H1 (cell line): ENCODE measurements at regions not wholly inside any gene's neighbourhood (a gene's known extent, or its start where the extent isn't known, plus 50 kb on each side); places are given as distances from the start of the nearest gene placed in this dataset.

ENCODE experiments used
- CTCF ChIA-PET: fragments of 300-600 bp; sonication (Branson Sonifier 250); formaldehyde crosslinking; loops from one replicate; lab custom pipeline; 2021; ENCODE audit not compliant: partially characterized antibody; lab: Charles Lee
- POLR2A ChIA-PET: fragments of 300-600 bp; sonication (Branson Sonifier 250); formaldehyde crosslinking; loops from one replicate; lab custom pipeline; 2021; ENCODE audit warnings: inconsistent platforms; ENCODE audit not compliant: partially characterized antibody; lab: Charles Lee
- DNase-seq, 2 experiments: peaks; one replicate each; pipeline versions ENCODE4 v3.0.0 to v3.0.0-alpha.2; 2010 to 2022; ENCODE audit warnings: low spot score in 2 of 2, low read depth in 1 of 2, mixed read lengths in 1 of 2
- FAIRE-seq: peaks from 2 replicates; lab custom pipeline; 2011; peaks lifted over from hg19 to GRCh38; lab: Jason Lieb, UNC
- H2AFZ ChIP-seq: 2 replicates; pipeline ENCODE4 v1.8.1; 2012; ENCODE audit warnings: low read length, inconsistent platforms
- H2AK5ac ChIP-seq: 2 replicates; pipeline ENCODE4 v1.6.1; 2013; ENCODE audit warnings: low read depth, low read length
- H2BK120ac ChIP-seq: replicated peaks from 2 replicates; pipeline ENCODE3; 2013; ENCODE audit warnings: low read depth, low read length, inconsistent platforms
- H2BK12ac ChIP-seq: 2 replicates; pipeline ENCODE4 v1.6.1; 2013; ENCODE audit warnings: low read depth, low read length
- H2BK15ac ChIP-seq: 2 replicates; pipeline ENCODE4 v1.6.1; 2013; ENCODE audit warnings: low read length
- H2BK20ac ChIP-seq: 2 replicates; pipeline ENCODE4 v1.6.1; 2013; ENCODE audit warnings: low read length
- H2BK5ac ChIP-seq: 2 replicates; pipeline ENCODE4 v1.6.1; 2013; ENCODE audit warnings: low read depth, low read length
- H3K14ac ChIP-seq: 2 replicates; pipeline ENCODE4 v1.6.1; 2013; ENCODE audit warnings: inconsistent platforms; ENCODE audit not compliant: insufficient read length
- H3K18ac ChIP-seq: 2 replicates; pipeline ENCODE4 v1.6.1; 2013; ENCODE audit warnings: low read length; ENCODE audit errors: extremely low read depth
- H3K23ac ChIP-seq: 2 replicates; pipeline ENCODE4 v1.6.1; 2013; ENCODE audit warnings: inconsistent platforms; ENCODE audit not compliant: insufficient read length
- H3K23me2 ChIP-seq: 2 replicates; pipeline ENCODE4 v1.6.1; 2013; ENCODE audit warnings: low read depth, low read length
- H3K27ac ChIP-seq: 2 replicates; pipeline ENCODE4 v1.6.1; 2011; ENCODE audit warnings: low read depth, low read length, inconsistent platforms
- H3K27me3 ChIP-seq, 4 experiments: replicated peaks in 1 of 4; 1 replicate in 1 of 4; 2 replicates in 3 of 4; pipeline versions ENCODE4 v1.6.1 to v1.8.1; 2011 to 2013; ENCODE audit warnings: low read length in 3 of 4, mild to moderate bottlenecking in 3 of 4, inconsistent platforms in 2 of 4, mixed read lengths in 2 of 4, moderate library complexity in 1 of 4; ENCODE audit not compliant: control insufficient read depth in 3 of 4, insufficient read depth in 3 of 4; ENCODE audit errors: extremely low read depth in 1 of 4
- H3K36me3 ChIP-seq, 4 experiments: 2 replicates each; pipeline versions ENCODE4 v1.6.1 to v1.8.1; 2011 to 2013; ENCODE audit warnings: mild to moderate bottlenecking in 4 of 4, low read length in 3 of 4, moderate library complexity in 2 of 4, control low read depth in 1 of 4, inconsistent platforms in 1 of 4; ENCODE audit not compliant: insufficient read depth in 4 of 4, control insufficient read depth in 2 of 4
- H3K4ac ChIP-seq: replicated peaks from 2 replicates; pipeline ENCODE3; 2013; ENCODE audit warnings: low read length, low read depth, mixed read lengths, inconsistent platforms; ENCODE audit not compliant: insufficient read length
- H3K4me1 ChIP-seq, 4 experiments: replicated peaks in 1 of 4; 1 replicate in 1 of 4; 2 replicates in 3 of 4; pipeline versions ENCODE4 v1.6.1 to v1.8.1; 2011 to 2013; ENCODE audit warnings: low read length in 3 of 4, inconsistent platforms in 2 of 4, mixed read lengths in 1 of 4; ENCODE audit not compliant: insufficient read depth in 4 of 4, control insufficient read depth in 3 of 4
- H3K4me2 ChIP-seq, 2 experiments: 2 replicates each; pipeline versions ENCODE4 v1.6.1 to v1.8.1; 2011 to 2013; ENCODE audit warnings: low read depth in 2 of 2, low read length in 2 of 2, control low read depth in 1 of 2, inconsistent platforms in 1 of 2, mild to moderate bottlenecking in 1 of 2; ENCODE audit not compliant: insufficient read depth in 1 of 2
- H3K4me3 ChIP-seq, 4 experiments: fragments of 200-600, 300-600 bp in 1 of 4; sonication (generic), shearing (Covaris generic), sonication (Bioruptor Twin) in 1 of 4; 2 replicates each; pipeline versions ENCODE4 v1.5.1 to v1.8.1; 2011 to 2016; ENCODE audit warnings: low read length in 4 of 4, low read depth in 3 of 4, control low read depth in 2 of 4, inconsistent platforms in 2 of 4, mild to moderate bottlenecking in 2 of 4, mixed read lengths in 1 of 4, moderate library complexity in 1 of 4; ENCODE audit not compliant: insufficient read depth in 2 of 4; ENCODE audit errors: extremely low read depth in 1 of 4
- H3K56ac ChIP-seq: replicated peaks from 2 replicates; pipeline ENCODE3; 2013; ENCODE audit warnings: low read depth, mild to moderate bottlenecking, mixed read lengths, low read length, inconsistent platforms; ENCODE audit not compliant: insufficient read length
- H3K79me1 ChIP-seq: 2 replicates; pipeline ENCODE4 v1.6.1; 2013; ENCODE audit warnings: low read depth, low read length, control low read depth
- H3K79me2 ChIP-seq, 2 experiments: 2 replicates each; pipeline versions ENCODE4 v1.6.1 to v1.8.1; 2012 to 2013; ENCODE audit warnings: low read length in 2 of 2, mild to moderate bottlenecking in 2 of 2, inconsistent platforms in 1 of 2; ENCODE audit not compliant: insufficient read depth in 2 of 2, control insufficient read depth in 1 of 2
- H3K9ac ChIP-seq, 4 experiments: replicated peaks in 1 of 4; 1 replicate in 1 of 4; 2 replicates in 3 of 4; pipeline versions ENCODE4 v1.6.1 to v1.8.1; 2011 to 2013; ENCODE audit warnings: low read depth in 3 of 4, low read length in 3 of 4, control low read depth in 2 of 4, mild to moderate bottlenecking in 2 of 4, moderate library complexity in 2 of 4, inconsistent platforms in 1 of 4; ENCODE audit errors: extremely low read depth in 1 of 4
- H3K9me3 ChIP-seq, 2 experiments: 2 replicates each; pipeline versions ENCODE4 v1.6.1 to v1.8.1; 2012 to 2013; ENCODE audit warnings: mild to moderate bottlenecking in 2 of 2, moderate library complexity in 2 of 2, control low read depth in 1 of 2, inconsistent platforms in 1 of 2, low read depth in 1 of 2, low read length in 1 of 2, mixed read lengths in 1 of 2; ENCODE audit not compliant: insufficient read depth in 2 of 2
- H4K20me1 ChIP-seq, 2 experiments: replicated peaks in 1 of 2; 2 replicates each; pipeline versions ENCODE3 to v1.8.1; 2011 to 2013; ENCODE audit warnings: inconsistent platforms in 2 of 2, low read length in 2 of 2, mild to moderate bottlenecking in 1 of 2; ENCODE audit not compliant: insufficient read depth in 2 of 2, control insufficient read depth in 1 of 2
- H4K5ac ChIP-seq: 2 replicates; pipeline ENCODE4 v1.6.1; 2013; ENCODE audit warnings: low read length, low read depth, mixed read lengths, inconsistent platforms; ENCODE audit not compliant: insufficient read length
- H4K8ac ChIP-seq: 2 replicates; pipeline ENCODE4 v1.8.0; 2013; ENCODE audit warnings: mild to moderate bottlenecking, moderate library complexity, low read length, inconsistent platforms; ENCODE audit not compliant: insufficient read depth; ENCODE audit errors: extremely low read depth
- H4K91ac ChIP-seq: replicated peaks from 2 replicates; pipeline ENCODE3; 2013; ENCODE audit warnings: low read length, mixed read lengths, inconsistent platforms; ENCODE audit not compliant: insufficient read length
- BCL11A ChIP-seq, 2 experiments: IDR thresholded peaks; one replicate each; pipeline ENCODE4 v1.6.1; 2011; ENCODE audit warnings: low read depth in 2 of 2, low read length in 2 of 2, mild to moderate bottlenecking in 2 of 2
- CHD1 ChIP-seq: IDR thresholded peaks from 2 replicates; pipeline ENCODE4 v1.6.1; 2012; ENCODE audit warnings: low read depth, low read length, improper control_type of control experiment
- GABPA ChIP-seq: IDR thresholded peaks from 2 replicates; pipeline ENCODE4 v1.6.1; 2011; ENCODE audit warnings: mild to moderate bottlenecking, low read length, moderate library complexity, borderline replicate concordance; ENCODE audit not compliant: insufficient read depth
- GTF2F1 ChIP-seq: IDR thresholded peaks from 2 replicates; pipeline ENCODE4 v1.6.1; 2012; ENCODE audit warnings: low read depth, low read length, improper control_type of control experiment, borderline replicate concordance
- HDAC2 ChIP-seq, 2 experiments: fragments of 300-600 bp in 1 of 2; sonication (generic) in 1 of 2; IDR thresholded peaks; 2 replicates each; pipeline ENCODE4 v1.6.1; 2011 to 2012; ENCODE audit warnings: low read depth in 2 of 2, low read length in 2 of 2, mild to moderate bottlenecking in 2 of 2, moderate library complexity in 2 of 2, borderline replicate concordance in 1 of 2, inconsistent platforms in 1 of 2
- POLR2AphosphoS5 ChIP-seq: IDR thresholded peaks from 2 replicates; pipeline ENCODE4 v1.6.1; 2011; ENCODE audit warnings: low read depth, low read length
- RXRA ChIP-seq: IDR thresholded peaks from 2 replicates; pipeline ENCODE4 v1.6.1; 2011; ENCODE audit warnings: low read depth, mild to moderate bottlenecking, low read length, moderate library complexity; ENCODE audit not compliant: insufficient read depth
- SAP30 ChIP-seq: fragments of 300-600 bp; sonication (generic); IDR thresholded peaks from 2 replicates; pipeline ENCODE4 v1.7.1; 2012; ENCODE audit warnings: low read length, moderate library complexity, mild to moderate bottlenecking, inconsistent platforms; ENCODE audit not compliant: insufficient read depth, insufficient replicate concordance
- SRF ChIP-seq: IDR thresholded peaks from 2 replicates; pipeline ENCODE4 v1.6.1; 2011; ENCODE audit warnings: mild to moderate bottlenecking, low read depth, low read length, moderate library complexity
- TBP ChIP-seq: IDR thresholded peaks from 2 replicates; pipeline ENCODE4 v1.6.1; 2011; ENCODE audit warnings: low read depth, low read length, improper control_type of control experiment
- TEAD4 ChIP-seq: IDR thresholded peaks from 2 replicates; pipeline ENCODE4 v1.6.1; 2012; ENCODE audit warnings: low read depth, low read length, inconsistent platforms, mixed read lengths
- WGBS, 2 experiments: shearing (Covaris generic) in 1 of 2; methylation state at CpG; one replicate each; pipeline versions ENCODE4 v1.1.6 to v1.1.7; 2013 to 2015; ENCODE audit warnings: low lambda C conversion rate in 2 of 2, mixed read lengths in 2 of 2, inconsistent platforms in 1 of 2, low coverage in 1 of 2, missing lambda C conversion rate in 1 of 2; ENCODE audit not compliant: insufficient replicate concordance in 2 of 2, insufficient coverage in 1 of 2, insufficient read length in 1 of 2; ENCODE audit errors: extremely low coverage in 1 of 2, missing lambda C conversion rate in 1 of 2; 5-methylcytosine and 5-hydroxymethylcytosine counted together

GRCh38 chr3:152719264-152719663, 115.7 kb upstream of the P2RY1 start:
- ChIA-PET POLR2A (no interaction called here), CTCF (interaction anchor here (0.8 kb wide), 1 partner anchor 35 kb away, joined by 3 read pairs; no protein-coding TSS in a partner anchor)
- Histone ChIP-seq H3K23me2 (no peaks in the 10 kb centered on the region), H2BK20ac (no peak overlapping the region), H2BK5ac (no peak overlapping the region), H3K4me3 (no peak overlapping the region), H3K36me3 (no peaks in the 10 kb centered on the region; a peak in 1 of 8 replicates), H3K18ac (no peak overlapping the region), H2BK120ac (no peak overlapping the region), H3K9ac (no peak overlapping the region), H2BK15ac (no peak overlapping the region), H4K91ac (no peak overlapping the region), H3K79me1 (no peaks in the 10 kb centered on the region), H3K9me3 (peaks cover 3 to 5% of the 10 kb centered on the region in 2 experiments; a peak in 2 of 4 replicates), H3K27me3 (no peaks in the 10 kb centered on the region), H2AFZ (no peak overlapping the region), H3K4ac (no peak overlapping the region), H3K14ac (no peak overlapping the region), H3K56ac (no peak overlapping the region), H3K27ac (no peak overlapping the region), H3K23ac (no peak overlapping the region), H2AK5ac (no peak overlapping the region), H2BK12ac (no peak overlapping the region), H3K79me2 (no peaks in the 10 kb centered on the region), H4K5ac (no peak overlapping the region), H3K4me2 (no peak overlapping the region), H4K8ac (no peak overlapping the region), H3K4me1 (peaks cover 0 to 9% (median 6%) of the 10 kb centered on the region in 4 experiments; a peak in 3 of 7 replicates), H4K20me1 (no peaks in the 10 kb centered on the region)
- WGBS, 2 experiments: 94% methylated on average over 2 of the region's 2 CpGs; no CpG with 5 or more reads in 1 of the 2 experiments
- FAIRE-seq (no peak), DNase-seq (no peak)
- TF ChIP-seq GTF2F1: no peak
- no peak for TF ChIP-seq SAP30
- TF ChIP-seq CHD1: no peak
- TF ChIP-seq TEAD4: no peak
- no peak for TF ChIP-seq SRF
- no peak for TF ChIP-seq HDAC2 (IDR thresholded peaks at IDR 0.05; ENCODE audit: borderline replicate concordance in 1 of 2, low read depth in 2 of 2, low read length in 2 of 2)
- no peak for TF ChIP-seq TBP
- no peak for TF ChIP-seq POLR2AphosphoS5
- TF ChIP-seq GABPA: no peak
- TF ChIP-seq BCL11A (IDR thresholded peaks at IDR 0.05; ENCODE audit: low read depth in 2 of 2, low read length in 2 of 2): no peak
- no peak for TF ChIP-seq RXRA
